Endothelial cell of umbilical vein (primary cell): ENCODE measurements at regions not wholly inside any gene's neighbourhood (a gene's known extent, or its start where the extent isn't known, plus 50 kb on each side); places are given as distances from the start of the nearest gene placed in this dataset.

ENCODE experiments used
- BruUV-seq: library from RNA; stranded (reverse); fragments of 400-500 nt; replicated peaks from 2 replicates; lab custom pipeline; 2021; lab: Mats Ljungman, UMichigan
- CTCF ChIA-PET: fragments of 300-600, 350-600 bp; sonication (Branson Sonifier 250); formaldehyde crosslinking; loops from one replicate; lab custom pipeline; 2021; ENCODE audit warnings: antibody characterized with exemption, inconsistent platforms; lab: Charles Lee
- POLR2A ChIA-PET: fragments of 300-600, 350-600 bp; sonication (Branson Sonifier 250); formaldehyde crosslinking; loops from one replicate; lab custom pipeline; 2021; ENCODE audit warnings: antibody characterized with exemption, inconsistent platforms; lab: Charles Lee
- DNase-seq: peaks from one replicate; pipeline ENCODE4 v3.0.0-alpha.2; 2011; ENCODE audit warnings: low read depth, low spot score
- FAIRE-seq: peaks from 2 replicates; lab custom pipeline; 2011; peaks lifted over from hg19 to GRCh38; lab: Jason Lieb, UNC
- H2AFZ ChIP-seq: 2 replicates; pipeline ENCODE4 v1.6.0; 2012; ENCODE audit warnings: low read depth, low read length, control low read depth, inconsistent platforms
- H3K27ac ChIP-seq: 2 replicates; pipeline ENCODE4 v1.5.1; 2011; ENCODE audit warnings: low read depth, mild to moderate bottlenecking, control low read depth, low read length, moderate library complexity; ENCODE audit not compliant: insufficient read depth
- H3K27me3 ChIP-seq, 2 experiments: 2 replicates each; pipeline versions ENCODE4 v1.6.0 to v1.6.1; 2011; ENCODE audit warnings: low read length in 2 of 2, mixed read lengths in 1 of 2; ENCODE audit not compliant: control insufficient read depth in 2 of 2, insufficient read depth in 2 of 2
- H3K36me3 ChIP-seq, 2 experiments: 2 replicates in 1 of 2; 3 replicates in 1 of 2; pipeline ENCODE4 v1.5.1; 2011; ENCODE audit warnings: low read length in 2 of 2, mild to moderate bottlenecking in 1 of 2, moderate library complexity in 1 of 2; ENCODE audit not compliant: control insufficient read depth in 2 of 2, insufficient read depth in 2 of 2; ENCODE audit errors: extremely low read depth in 1 of 2
- H3K4me1 ChIP-seq: 3 replicates; pipeline ENCODE4 v1.5.1; 2011; ENCODE audit warnings: mild to moderate bottlenecking, low read length; ENCODE audit not compliant: control insufficient read depth, insufficient read depth; ENCODE audit errors: extremely low read depth
- H3K4me2 ChIP-seq: 2 replicates; pipeline ENCODE4 v1.6.1; 2011; ENCODE audit warnings: low read length, control low read depth, mixed read lengths; ENCODE audit not compliant: insufficient read depth
- H3K4me3 ChIP-seq, 3 experiments: fragments of 200-600 bp in 1 of 3; sonication (generic), shearing (Covaris generic) in 1 of 3; replicated peaks in 1 of 3; 2 replicates each; pipeline ENCODE4 v1.5.1; 2011 to 2016; ENCODE audit warnings: control low read depth in 3 of 3, low read length in 3 of 3, mild to moderate bottlenecking in 2 of 3, inconsistent platforms in 1 of 3, low read depth in 1 of 3, moderate library complexity in 1 of 3; ENCODE audit not compliant: insufficient read depth in 1 of 3
- H3K79me2 ChIP-seq: 2 replicates; pipeline ENCODE4 v1.6.0; 2012; ENCODE audit warnings: low read length, inconsistent platforms; ENCODE audit not compliant: control insufficient read depth, insufficient read depth
- H3K9ac ChIP-seq: replicated peaks from 2 replicates; pipeline ENCODE3; 2011; ENCODE audit warnings: low read length, control low read depth; ENCODE audit not compliant: insufficient read depth; ENCODE audit errors: extremely low read depth
- H3K9me1 ChIP-seq: replicated peaks from 3 replicates; pipeline ENCODE4 v1.6.0; 2011; ENCODE audit warnings: mild to moderate bottlenecking, low read length; ENCODE audit not compliant: control insufficient read depth, insufficient read depth; ENCODE audit errors: extremely low read depth
- H3K9me3 ChIP-seq: replicated peaks from 2 replicates; pipeline ENCODE4 v1.5.1; 2012; ENCODE audit warnings: low read length, inconsistent platforms; ENCODE audit not compliant: control insufficient read depth, insufficient read depth
- H4K20me1 ChIP-seq: replicated peaks from 2 replicates; pipeline ENCODE3; 2011; ENCODE audit warnings: mild to moderate bottlenecking, low read length; ENCODE audit not compliant: control insufficient read depth, insufficient read depth; ENCODE audit errors: extremely low read depth
- CTCF ChIP-seq, 2 donors: IDR thresholded peaks; 1 replicate in 1 of 2; 2 replicates in 1 of 2; pipeline ENCODE4 v1.5.1; 2011; ENCODE audit warnings: low read length in 2 of 2, mild to moderate bottlenecking in 2 of 2, moderate library complexity in 2 of 2, control low read depth in 1 of 2, inconsistent platforms in 1 of 2, low read depth in 1 of 2; ENCODE audit not compliant: insufficient read depth in 1 of 2; ENCODE audit errors: extremely low read depth in 1 of 2
- EZH2 ChIP-seq: IDR thresholded peaks from 2 replicates; pipeline ENCODE4 v1.6.1; 2012; ENCODE audit warnings: borderline replicate concordance, low read depth, mild to moderate bottlenecking, moderate library complexity, low read length, inconsistent platforms; ENCODE audit not compliant: severe bottlenecking
- FOS ChIP-seq: IDR thresholded peaks from 2 replicates; pipeline ENCODE4 v1.6.1; 2011; ENCODE audit warnings: mild to moderate bottlenecking, low read length, moderate library complexity, borderline replicate concordance; ENCODE audit not compliant: insufficient read depth
- GATA2 ChIP-seq: IDR thresholded peaks from 2 replicates; pipeline ENCODE4 v1.7.0; 2011; ENCODE audit warnings: low read depth, mild to moderate bottlenecking, moderate library complexity, mixed read lengths, low read length; ENCODE audit not compliant: insufficient read length, insufficient read depth
- JUN ChIP-seq: IDR thresholded peaks from 2 replicates; pipeline ENCODE4 v1.6.1; 2011; ENCODE audit warnings: borderline replicate concordance, low read depth; ENCODE audit not compliant: insufficient read length, insufficient read depth
- MAX ChIP-seq: IDR thresholded peaks from 2 replicates; pipeline ENCODE4 v1.6.1; 2011; ENCODE audit not compliant: insufficient read depth, insufficient read length
- MYC ChIP-seq: IDR thresholded peaks from one replicate; pipeline ENCODE4 v1.6.1; 2011; ENCODE audit warnings: mild to moderate bottlenecking, low read depth, low read length
- POLR2A ChIP-seq: IDR thresholded peaks from 2 replicates; pipeline ENCODE4 v1.6.1; 2012; ENCODE audit warnings: low read depth, mild to moderate bottlenecking, control low read depth, low read length
- POLR2AphosphoS5 ChIP-seq: IDR thresholded peaks from 2 replicates; pipeline ENCODE4 v1.6.1; 2012; ENCODE audit warnings: low read depth, mild to moderate bottlenecking, control low read depth, low read length, moderate library complexity; ENCODE audit not compliant: insufficient read depth
- dilution Hi-C: fragments of 300-500 bp; cut with MboI; formaldehyde crosslinking; loops from one replicate; pipeline ENCODE4 v1.15.0; 2019; ENCODE audit warnings: low sequenced_read_pairs; ENCODE audit not compliant: extremely low pct_ligation_motif_present
- intact Hi-C: fragments of 100-400 bp; cut with micrococcal nuclease; formaldehyde crosslinking; loops from one replicate; pipeline ENCODE4 v1.10.0; 2022

- intact Hi-C loops = no loop called here
- H3K27ac ChIP-seq = no peak overlapping the region
- no peak overlapping the region for H3K9ac ChIP-seq
- no peak overlapping the region for H3K4me2 ChIP-seq
- no peaks in the 10 kb centered on the region for H3K27me3 ChIP-seq
- TF ChIP-seq POLR2A = no peak
- TF ChIP-seq POLR2AphosphoS5 = no peak
- TF ChIP-seq CTCF (IDR thresholded peaks at IDR 0.05; ENCODE audit: extremely low read depth in 1 of 2, insufficient read depth in 1 of 2, low read depth in 1 of 2, low read length in 2 of 2) = no peak
- no peak for TF ChIP-seq FOS
- TF ChIP-seq EZH2 = no peak
- no peak for TF ChIP-seq MYC
- no peak for TF ChIP-seq GATA2
- TF ChIP-seq JUN = no peak
- TF ChIP-seq MAX = no peak
- no peak overlapping the region for H3K4me3 ChIP-seq
- no peaks in the 10 kb centered on the region for H3K9me1 ChIP-seq
- DNase-seq (no peak), FAIRE-seq (no peak)
- ChIA-PET POLR2A (no interaction called here), CTCF (no interaction called here)
- H3K9me3 ChIP-seq = no peaks in the 10 kb centered on the region
- H2AFZ ChIP-seq = no peak overlapping the region
- H4K20me1 ChIP-seq = no peaks in the 10 kb centered on the region
- no peaks in the 10 kb centered on the region for H3K79me2 ChIP-seq
- H3K4me1 ChIP-seq = no peaks in the 10 kb centered on the region
- dilution Hi-C loops = no loop called here
- BruUV-seq = no TSS peak
- H3K36me3 ChIP-seq = no peaks in the 10 kb centered on the region
Measured at GRCh38 chr4:186782302-186782701, 58.6 kb upstream of the FAT1 start.
